ELR (cell line): ENCODE measurements at regions not wholly inside any gene's neighbourhood (a gene's known extent, or its start where the extent isn't known, plus 50 kb on each side); places are given as distances from the start of the nearest gene placed in this dataset.
"Not testable (repeated sequence)": the region's sequence is repeated elsewhere in the genome, so short reads cannot be mapped to it uniquely, and the experiment has no call there.

Experiments
- DNase-seq: peaks from one replicate; pipeline ENCODE4 v3.0.0-alpha.2; 2015; ENCODE audit warnings: low read depth

DNA sequence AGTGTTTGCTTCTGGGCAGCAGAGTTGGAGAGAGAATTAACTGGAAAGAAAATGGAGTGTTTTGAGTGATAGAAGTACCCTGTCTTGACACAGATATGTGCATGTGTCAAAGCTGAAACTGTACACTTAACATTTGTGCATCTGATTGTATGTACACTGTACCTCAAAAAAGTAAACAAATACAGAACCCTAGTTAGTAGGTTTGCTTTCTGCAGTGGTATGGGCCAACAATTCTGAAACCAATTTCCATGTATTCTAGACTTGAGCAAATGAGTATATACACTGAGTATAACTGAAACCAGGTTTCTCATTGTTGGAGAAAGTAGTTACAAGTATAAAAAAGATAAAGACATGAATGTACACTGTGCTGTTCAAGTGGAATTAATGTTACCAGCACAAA lies 52.4 kb downstream of the ELAPOR2 start:
- DNase-seq = no peak

- no peak for DNase-seq
Observed at GRCh38 chr7:87004956-87005355, 54.5 kb downstream of the ELAPOR2 start.

DNA sequence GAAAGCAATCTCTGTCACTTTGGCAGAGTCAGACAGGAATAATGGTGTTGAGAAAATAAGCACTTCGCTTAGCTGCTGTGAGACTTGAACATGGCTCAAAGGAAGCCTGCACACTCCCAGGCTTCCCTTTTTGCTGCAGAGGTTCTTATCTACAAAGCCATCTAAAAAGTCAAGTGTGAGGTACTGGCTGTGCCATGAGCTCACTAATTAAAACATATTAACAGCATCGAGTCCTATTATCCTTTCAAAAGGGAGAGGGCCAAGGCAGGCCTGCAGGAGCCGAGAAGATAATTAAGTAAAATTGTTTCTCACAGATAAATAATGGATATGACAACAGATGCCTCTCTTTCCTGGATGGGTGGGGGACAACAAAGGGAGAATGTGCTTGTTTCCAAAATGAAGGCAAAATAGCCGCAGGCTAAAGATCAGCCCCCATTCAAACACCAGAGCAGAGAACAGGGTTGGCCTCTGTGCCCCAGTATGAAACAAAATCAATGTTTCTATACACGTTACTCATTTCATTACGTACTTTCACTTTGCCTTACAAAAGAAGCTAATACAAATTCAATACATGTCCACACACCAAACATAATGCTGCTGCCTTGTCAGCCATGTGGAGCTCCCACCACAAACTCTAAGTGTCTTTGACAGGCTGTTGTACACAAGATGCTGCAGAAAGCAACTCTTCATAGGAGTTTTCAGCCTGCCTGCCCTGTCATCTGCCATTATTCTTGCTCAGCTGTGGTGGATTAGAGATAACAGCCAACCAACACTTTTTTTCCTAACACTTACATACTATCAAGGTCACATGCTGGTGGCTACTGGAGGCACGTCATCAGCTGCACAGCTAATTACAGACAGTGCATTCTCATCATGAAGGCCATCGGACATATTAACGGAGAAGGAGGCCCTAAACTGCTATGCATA lies 55.3 kb downstream of the ELAPOR2 start:
- DNase-seq = no peak

DNA sequence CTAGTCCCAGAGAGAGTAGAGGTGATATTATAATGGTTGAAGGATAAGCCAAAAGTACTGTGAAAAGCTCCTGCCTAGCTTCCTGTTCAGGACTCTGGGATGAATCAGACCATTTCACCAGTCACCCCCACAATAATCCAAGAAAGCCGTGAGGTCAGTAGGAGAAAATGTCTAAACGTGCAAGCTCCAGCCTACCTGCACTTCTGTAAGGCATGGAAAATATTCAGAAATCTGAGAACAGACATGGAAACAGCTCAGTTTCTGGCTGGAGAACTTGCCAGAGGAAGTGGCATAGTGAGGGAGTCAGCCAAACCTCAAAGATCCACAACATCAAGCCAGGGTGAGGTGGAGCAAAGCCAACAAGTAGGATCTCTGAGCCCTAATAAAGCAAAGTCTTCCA lies 58.2 kb downstream of the ELAPOR2 start:
- DNase-seq = no peak

- DNase-seq = no peak
Observed at GRCh38 chr7:87000344-87000743, 59.1 kb downstream of the ELAPOR2 start.

DNA sequence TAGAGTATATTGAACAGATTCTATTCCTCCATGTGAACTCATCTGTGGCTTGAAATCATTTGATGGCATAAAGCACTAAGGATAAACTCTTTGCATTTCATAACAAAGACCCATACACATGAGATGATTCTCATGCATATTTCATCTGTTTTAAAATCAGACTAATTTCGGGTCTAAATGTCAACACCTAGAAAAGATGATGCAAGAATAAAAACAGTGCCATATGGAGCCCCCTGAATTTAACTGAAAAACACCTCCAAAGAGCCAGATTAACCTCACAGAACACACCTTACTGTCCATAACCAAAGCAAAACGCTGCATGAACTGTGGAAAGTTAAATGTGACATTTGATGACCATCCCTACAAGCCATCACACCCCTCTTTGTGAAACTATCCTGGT lies 59.7 kb downstream of the ELAPOR2 start:
- no peak for DNase-seq

DNA sequence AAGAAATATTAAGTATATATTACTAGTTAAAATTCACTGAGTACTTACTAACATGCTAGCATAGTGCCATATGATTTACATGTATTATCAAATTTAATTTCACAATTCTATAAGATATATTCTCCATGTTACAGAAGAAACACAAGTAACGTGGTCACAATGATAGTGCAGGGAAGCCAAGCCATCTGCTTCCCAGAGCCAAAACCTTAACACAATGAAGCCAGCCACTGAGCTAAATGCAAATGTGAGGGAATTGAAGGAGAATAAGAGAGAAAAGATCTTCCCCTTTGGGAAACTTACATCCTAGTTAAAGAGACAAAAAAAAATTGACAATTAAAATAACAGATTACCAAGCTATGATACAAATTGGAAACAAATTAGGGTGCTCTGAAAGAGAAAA lies 63.6 kb downstream of the ELAPOR2 start:
- no peak for DNase-seq

DNA sequence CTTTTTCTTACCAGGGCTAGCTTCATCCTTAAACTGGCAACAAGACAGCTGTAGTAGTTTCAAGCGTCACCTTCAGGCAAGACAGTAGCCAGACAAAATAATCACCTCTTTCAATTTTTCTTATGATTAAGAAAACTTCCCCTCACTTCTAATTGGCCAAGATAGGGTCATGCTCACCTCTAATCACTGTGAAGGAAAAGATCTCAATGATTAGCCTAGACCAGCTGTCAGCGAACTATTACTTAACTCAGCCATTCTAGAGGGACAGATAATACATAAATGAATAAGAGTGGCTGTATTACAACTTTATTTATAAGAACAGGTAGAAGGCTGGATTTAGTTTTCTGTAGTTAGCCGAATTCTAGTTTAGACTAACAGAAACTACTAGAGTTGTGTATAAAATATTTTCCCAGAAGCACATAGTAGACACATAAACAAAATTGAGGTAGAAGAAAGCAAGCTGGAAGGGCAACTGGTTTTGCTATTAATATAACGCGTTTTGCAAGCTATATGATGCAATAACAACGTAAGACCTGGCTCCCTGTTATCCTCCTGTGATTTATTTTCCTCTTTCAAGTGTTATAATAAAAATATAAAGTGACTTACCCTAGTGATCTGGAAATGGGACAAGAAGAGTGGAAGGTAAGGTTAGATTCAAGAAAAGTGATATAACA lies 64.3 kb downstream of the ELAPOR2 start:
- no peak for DNase-seq

- no peak for DNase-seq
Observed at GRCh38 chr7:86991771-86992191, 67.7 kb downstream of the ELAPOR2 start.

GRCh38 chr7:86991093-86991769 lies 68.2 kb downstream of the ELAPOR2 start:
- DNase-seq = no peak

DNA sequence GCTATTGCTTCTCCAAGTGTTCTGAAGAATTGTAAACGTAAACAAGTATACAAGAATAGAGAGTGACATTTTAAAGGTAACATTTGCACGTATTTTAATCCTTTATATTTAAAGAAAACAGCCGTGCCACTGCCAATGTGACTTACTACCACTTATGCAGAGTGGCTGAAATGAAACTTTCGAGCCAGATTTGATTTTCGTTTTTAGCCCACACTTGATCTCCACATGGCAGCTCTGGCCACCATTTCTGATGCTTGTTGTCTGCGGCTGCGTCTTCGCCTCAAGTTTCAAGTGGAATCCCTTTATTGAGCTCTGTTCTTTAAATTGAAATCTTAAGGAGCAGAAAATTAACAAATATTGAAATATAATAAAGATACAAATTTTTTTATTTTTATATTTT lies 70.0 kb downstream of the ELAPOR2 start:
- no peak for DNase-seq

- not testable (repeated sequence) for DNase-seq
Observed at GRCh38 chr7:86987834-86988233, 71.6 kb downstream of the ELAPOR2 start.

GRCh38 chr7:86987358-86987757 lies 72.1 kb downstream of the ELAPOR2 start:
- not testable (repeated sequence) for DNase-seq

- not testable (repeated sequence) for DNase-seq
Observed at GRCh38 chr7:86985342-86985741, 74.1 kb downstream of the ELAPOR2 start.

DNA sequence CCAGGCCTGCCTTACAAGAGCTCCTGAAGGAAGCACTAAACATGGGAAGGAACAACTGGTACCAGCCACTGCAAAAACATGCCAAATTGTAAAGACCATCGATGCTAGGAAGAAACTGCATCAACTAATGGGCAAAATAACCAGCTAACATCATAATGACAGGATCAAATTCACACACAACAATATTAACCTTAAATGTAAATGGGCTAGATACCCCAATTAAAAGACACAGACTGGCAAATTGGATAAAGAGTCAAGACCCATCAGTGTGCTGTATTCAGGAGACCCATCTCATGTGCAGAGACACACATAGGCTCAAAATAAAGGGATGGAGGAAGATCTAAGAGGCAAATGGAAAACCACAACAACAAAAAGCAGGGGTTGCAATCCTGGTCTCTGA lies 75.8 kb downstream of the ELAPOR2 start:
- DNase-seq = not testable (repeated sequence)

DNA sequence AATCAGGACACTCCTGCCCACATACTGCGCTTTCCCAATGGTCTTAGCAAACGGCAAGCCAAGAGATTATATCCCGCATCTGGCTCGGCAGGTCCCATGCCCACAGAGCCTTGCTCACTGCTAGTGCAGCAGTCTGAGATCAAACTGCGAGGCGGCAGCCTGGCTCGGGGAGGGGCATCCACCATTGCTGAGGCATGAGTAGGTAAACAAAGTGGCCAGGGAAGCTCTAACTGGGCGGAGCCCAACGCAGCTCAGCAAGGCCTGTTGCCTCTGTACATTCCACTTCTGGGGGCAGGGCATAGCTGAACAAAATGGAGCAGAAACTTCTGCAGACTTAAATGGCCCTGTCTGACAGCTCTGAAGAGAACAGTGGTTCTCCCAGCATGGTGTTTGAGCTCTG lies 77.5 kb downstream of the ELAPOR2 start:
- not testable (repeated sequence) for DNase-seq

- no peak for DNase-seq
Observed at GRCh38 chr7:86981127-86981526, 78.3 kb downstream of the ELAPOR2 start.

- no peak for DNase-seq
Observed at GRCh38 chr7:86980223-86980622, 79.2 kb downstream of the ELAPOR2 start.

DNA sequence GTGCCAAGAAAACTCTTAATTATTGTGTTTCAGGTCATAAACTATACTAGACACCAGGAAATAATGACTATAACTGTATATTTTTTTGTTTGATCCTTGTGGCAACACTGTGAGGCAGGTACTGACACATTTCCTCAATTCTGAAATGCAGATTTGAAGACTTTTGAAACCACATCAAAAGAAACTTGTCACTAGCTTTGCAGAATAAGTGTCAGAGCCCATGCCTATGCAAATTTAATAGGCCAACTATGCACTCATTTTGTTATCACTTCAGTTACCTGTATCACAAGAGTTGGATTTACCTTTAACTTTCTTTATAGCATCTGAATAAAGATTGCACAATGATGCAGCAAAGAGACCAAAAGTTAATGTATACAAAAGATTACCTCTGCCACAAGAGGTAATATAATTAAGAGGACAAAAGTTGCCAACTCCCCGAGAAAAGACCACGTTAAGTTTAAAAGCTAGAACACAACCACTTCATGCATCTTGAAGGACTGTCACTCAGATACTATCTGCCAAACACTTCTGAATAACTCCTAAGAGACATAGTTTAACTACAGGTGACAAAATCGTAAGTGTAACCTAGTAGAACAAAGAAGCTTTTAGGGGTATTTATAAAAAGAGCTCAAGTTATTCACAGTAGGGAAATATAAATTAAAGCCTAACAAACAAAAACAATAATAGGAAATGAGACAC lies 80.5 kb downstream of the ELAPOR2 start:
- DNase-seq = no peak

DNA sequence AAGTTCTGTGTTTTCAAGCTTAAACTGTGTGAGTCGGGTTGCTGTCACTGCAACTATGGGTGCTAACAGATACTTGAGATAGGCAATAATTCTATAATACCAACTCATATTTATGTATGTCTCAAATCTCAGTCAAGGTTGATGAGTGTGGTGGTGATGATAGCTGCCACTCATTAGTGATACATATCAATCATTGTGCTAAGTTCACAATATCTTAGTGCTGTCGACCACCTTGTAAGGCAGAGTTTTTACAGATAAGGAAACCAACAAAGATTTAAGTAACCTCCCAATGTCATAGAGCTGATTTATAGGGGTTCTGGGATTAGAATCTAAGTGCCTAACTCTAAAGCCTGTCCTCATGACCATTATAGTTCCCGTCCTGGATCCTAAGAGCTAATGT lies 82.5 kb downstream of the ELAPOR2 start:
- no peak for DNase-seq

DNA sequence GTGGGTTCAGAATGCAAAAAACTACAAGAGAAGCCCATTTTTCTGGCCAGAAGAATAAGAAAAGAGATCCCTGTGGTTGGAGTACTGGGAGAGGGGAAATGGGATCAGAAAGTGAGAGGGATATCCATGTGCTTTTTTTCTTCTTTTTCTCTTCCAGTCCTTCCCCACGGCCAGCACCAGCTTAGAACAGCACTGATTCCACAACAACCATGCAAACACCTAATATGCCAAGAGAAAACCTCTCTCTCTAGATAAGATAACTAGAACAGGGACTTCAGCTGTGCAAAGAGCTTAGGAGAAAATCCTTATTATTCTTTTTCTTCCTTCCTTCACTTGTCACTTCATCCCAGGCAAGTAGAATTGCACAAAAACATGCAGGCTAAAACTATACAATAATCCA lies 83.5 kb downstream of the ELAPOR2 start:
- DNase-seq = no peak

DNA sequence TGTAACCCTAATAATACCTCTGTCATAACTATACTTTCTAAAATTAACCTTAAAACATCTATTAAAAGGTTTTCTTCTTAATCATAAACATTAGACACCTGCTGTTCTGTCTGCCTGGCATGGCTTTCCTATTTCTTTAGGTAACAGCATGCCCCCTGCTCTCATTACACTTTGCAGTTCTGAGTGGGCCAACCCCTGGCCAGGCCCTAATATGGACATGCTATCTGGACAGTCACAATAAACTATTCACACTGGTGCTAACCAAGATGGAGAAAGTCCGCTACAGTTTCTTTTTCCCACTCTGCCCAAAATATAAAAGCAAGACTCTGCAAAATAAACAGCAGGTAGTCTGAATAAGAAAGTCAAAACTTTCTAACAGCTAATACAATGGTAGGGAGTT lies 84.0 kb downstream of the ELAPOR2 start:
- no peak for DNase-seq
